HepG2 (cell line): ENCODE measurements at regions not wholly inside any gene's neighbourhood (a gene's known extent, or its start where the extent isn't known, plus 50 kb on each side); places are given as distances from the start of the nearest gene placed in this dataset.

Experiments
- CTCF ChIP-seq: sonication (generic); formaldehyde crosslinking; IDR thresholded peaks from 2 replicates; pipeline ENCODE4 v1.5.0; 2020; ENCODE audit warnings: mild to moderate bottlenecking, missing genetic modification reagents, moderate library complexity
- EZH2 ChIP-seq: conservative IDR thresholded peaks from 2 replicates; pipeline ENCODE4 v1.6.1; 2012; ENCODE audit warnings: mild to moderate bottlenecking, low read depth, low read length, moderate library complexity
- HNF1A ChIP-seq, 2 experiments: sonication (generic) in 1 of 2; formaldehyde crosslinking in 1 of 2; IDR thresholded peaks; 2 replicates each; pipeline versions ENCODE4 v1.4.0 to v1.6.1; 2016 to 2020; ENCODE audit warnings: borderline replicate concordance in 1 of 2, low read depth in 1 of 2, mild to moderate bottlenecking in 1 of 2, missing genetic modification reagents in 1 of 2
- JUND ChIP-seq: sonication (generic); formaldehyde crosslinking; IDR thresholded peaks from 2 replicates; pipeline ENCODE4 v1.8.0; 2022; ENCODE audit warnings: mild to moderate bottlenecking, missing genetic modification reagents
- LCORL ChIP-seq, 2 experiments: fragments of 450-650 bp in 1 of 2; sonication (generic) in 1 of 2; formaldehyde crosslinking in 1 of 2; IDR thresholded peaks; 2 replicates each; pipeline versions ENCODE4 v1.5.0 to v1.6.1; 2017 to 2020; ENCODE audit warnings: antibody characterized with exemption in 1 of 2, missing genetic modification reagents in 1 of 2
- MXI1 ChIP-seq: IDR thresholded peaks from 3 replicates; pipeline ENCODE4 v1.6.1; 2012; ENCODE audit warnings: low read depth, low read length, inconsistent platforms, borderline replicate concordance
- ZSCAN30 ChIP-seq: sonication (generic); formaldehyde crosslinking; IDR thresholded peaks from 2 replicates; pipeline ENCODE4 v1.5.0; 2020; ENCODE audit warnings: mild to moderate bottlenecking, missing genetic modification reagents

- TF ChIP-seq EZH2 = no peak
- TF ChIP-seq MXI1 = no peak
- TF ChIP-seq JUND (CRISPR knock-in tag) = no peak
- no peak for TF ChIP-seq LCORL (IDR thresholded peaks at IDR 0.05)
- TF ChIP-seq LCORL (CRISPR knock-in tag; IDR thresholded peaks at IDR 0.05) = no peak
- TF ChIP-seq HNF1A (IDR thresholded peaks at IDR 0.05; ENCODE audit: low read depth) = no peak
- TF ChIP-seq HNF1A (CRISPR knock-in tag; IDR thresholded peaks at IDR 0.05; ENCODE audit: borderline replicate concordance) = no peak
- no peak for TF ChIP-seq CTCF (CRISPR knock-in tag)
- TF ChIP-seq ZSCAN30 (CRISPR knock-in tag) = no peak
Measured at GRCh38 chr21:27954543-27955165, 987.8 kb upstream of the ADAMTS5 start.
